Right renal cortex interstitium (tissue), 3 donors: ENCODE measurements at regions not wholly inside any gene's neighbourhood (a gene's known extent, or its start where the extent isn't known, plus 50 kb on each side); places are given as distances from the start of the nearest gene placed in this dataset.
"Not testable (repeated sequence)": the region's sequence is repeated elsewhere in the genome, so short reads cannot be mapped to it uniquely, and the experiment has no call there.

ENCODE experiments used
- DNase-seq, 3 donors: peaks; one replicate each; pipeline ENCODE4 v3.0.0-alpha.2; 2013; ENCODE audit warnings: low read depth in 3 of 3, low spot score in 2 of 3

DNA sequence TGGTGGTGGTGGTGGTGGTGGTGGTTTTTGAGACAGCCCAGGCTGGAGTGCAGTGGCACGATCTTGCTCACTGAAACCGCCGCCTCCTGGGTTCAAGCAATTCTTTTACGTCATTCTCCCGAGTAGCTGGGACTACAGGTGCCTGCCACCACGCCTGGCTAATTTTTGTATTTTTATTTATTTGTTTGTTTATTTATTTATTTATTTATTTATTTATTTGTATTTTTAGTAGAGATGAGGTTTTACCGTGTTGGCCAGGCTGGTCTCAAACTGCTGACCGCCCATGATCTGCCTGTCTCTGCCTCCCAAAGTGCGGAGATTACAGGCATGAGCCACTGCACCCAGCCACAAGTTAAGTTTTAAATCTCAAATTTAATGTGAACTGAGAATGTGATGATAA lies 126.5 kb downstream of the PCDH18 start:
- DNase-seq = not testable (repeated sequence)

DNA sequence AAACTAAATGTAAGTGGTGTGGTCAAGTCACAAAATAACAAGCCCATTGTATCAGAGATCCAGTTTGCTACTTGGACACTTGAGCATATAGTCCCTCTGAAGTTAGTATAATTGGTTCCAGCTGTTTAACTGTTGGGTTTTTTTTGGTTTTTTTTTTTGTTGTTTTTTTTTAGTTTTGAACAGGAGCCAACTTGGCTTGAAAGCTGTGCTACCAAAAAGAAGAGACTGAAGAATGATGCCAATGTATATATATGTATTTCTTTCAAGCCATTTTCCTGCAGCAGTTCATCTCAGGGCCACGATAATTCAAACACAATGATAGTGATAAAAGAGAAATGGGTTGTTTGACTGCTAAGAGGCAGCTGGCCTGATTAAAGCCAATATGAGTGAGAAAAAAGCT lies 138.3 kb downstream of the PCDH18 start:
- no peak for DNase-seq

DNA sequence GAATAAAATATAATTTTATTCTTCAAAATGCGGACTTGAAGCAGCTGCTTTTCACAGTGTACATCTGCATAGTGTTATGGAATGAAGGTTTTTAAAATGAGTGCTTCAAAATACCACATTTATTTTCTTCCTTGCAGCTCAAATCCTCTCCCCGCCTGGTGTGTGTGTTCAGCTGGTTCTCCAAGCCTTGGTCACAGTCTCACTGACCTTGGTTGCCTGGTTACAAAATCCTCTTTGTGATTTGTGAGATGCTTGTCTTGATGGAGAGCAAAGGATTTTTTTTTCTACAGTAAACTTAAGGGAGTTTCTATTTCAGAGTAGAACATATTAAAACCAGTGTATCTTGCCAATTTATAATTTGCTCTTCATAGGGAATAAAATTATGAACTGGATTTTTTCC lies 139.2 kb downstream of the PCDH18 start:
- DNase-seq = peak in 1 of 3 donors; percentile 47

DNA sequence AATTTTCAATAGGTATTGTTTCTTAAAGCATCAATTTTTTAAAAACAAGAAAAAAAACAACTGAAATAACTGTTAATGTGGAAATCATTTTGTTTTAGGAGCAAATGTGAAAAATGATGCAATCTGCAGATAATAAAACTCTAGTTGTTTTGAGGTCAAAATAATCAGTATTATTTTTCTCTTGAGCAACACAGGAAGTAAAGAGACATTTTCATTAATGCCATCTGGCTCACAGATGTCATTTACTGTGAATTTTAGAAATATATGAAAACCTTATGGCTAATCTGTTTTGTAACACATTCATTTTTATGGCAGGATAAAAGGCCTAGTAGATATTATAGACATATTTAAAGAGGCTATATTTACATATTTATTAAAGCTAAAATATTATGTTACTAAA lies 141.6 kb downstream of the PCDH18 start:
- no peak for DNase-seq

DNA sequence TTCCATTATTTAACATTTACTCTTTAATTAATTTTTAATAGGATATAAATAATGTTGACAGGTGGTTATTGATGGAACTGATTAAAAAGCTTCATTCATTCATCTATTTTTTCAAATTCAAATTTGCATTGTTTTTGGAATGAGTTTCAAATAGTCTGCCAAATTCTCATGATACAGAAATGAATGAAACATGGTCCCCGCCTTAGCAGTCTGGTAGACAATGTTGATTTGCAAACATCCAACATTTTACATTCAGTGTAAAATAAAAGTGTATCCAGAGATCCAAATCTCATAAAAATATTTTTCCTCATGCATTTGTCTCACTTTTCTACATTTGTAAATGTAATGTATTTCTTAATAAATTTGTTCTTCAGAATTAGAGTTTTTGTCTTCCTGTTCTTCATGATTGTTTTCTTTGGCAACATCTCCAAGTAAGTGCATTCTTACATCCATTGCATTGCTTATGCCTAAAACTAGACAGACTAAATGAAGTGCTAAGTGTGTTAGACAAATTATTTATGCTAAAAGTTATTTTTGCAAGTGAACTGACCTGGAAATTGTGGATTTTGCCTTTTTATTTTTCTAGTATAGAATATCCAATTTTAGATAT lies 142.3 kb downstream of the PCDH18 start:
- no peak for DNase-seq

DNA sequence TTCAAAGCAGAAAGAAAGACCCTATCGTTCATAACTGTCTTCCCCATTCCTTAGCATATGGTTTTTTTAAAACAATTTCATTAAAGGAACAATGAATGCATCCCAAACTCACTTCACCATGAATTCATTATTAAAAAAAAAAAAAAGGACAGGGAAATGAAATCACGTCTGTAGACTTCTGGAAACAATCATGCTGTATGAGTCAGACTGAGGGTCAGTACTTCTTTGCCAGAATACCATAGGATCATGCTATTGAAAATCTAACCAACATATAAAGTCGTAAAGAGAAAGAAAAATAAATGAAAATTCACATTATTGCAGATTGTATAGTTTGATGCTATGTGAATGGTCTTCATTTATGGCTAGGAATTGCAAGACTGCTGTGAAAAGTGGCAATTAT lies 144.4 kb downstream of the PCDH18 start:
- no peak for DNase-seq

DNA sequence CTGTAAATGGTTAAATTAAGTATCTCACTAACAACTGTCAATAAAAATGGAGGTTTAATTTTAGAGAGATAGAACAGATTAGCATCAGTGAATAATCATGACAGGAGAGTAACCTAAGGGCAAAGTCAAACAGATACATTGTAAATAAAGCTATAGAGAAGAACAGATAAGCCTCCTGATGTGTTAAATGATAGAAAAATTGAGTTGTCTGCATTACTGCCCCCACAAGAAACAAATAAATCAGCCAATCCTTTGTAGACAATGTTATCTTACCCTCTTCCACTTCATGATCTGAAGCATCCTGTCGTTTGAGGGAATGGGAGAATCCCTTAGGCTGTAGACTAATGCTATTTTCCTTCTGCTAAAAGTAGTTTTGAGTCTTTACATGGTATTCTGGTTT lies 147.8 kb downstream of the PCDH18 start:
- no peak for DNase-seq

DNA sequence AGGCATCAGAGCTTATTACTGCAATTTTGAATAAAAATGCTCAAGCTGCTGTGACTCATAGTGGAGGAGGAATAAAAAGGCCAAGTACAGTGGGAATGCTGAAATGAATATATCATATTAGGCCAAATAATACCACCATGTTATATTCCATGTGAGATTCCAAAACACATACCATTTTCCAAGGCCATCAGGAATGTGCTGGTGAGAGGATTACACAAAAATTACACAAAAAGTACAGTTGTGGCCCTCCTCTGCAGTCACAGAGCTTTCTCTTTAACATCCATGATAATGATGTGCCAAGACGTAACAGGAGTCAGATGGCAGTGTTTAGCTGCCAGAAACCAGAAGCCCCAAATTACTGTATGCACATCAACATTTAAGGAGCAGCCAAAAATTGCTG lies 153.5 kb downstream of the PCDH18 start:
- DNase-seq = no peak

DNA sequence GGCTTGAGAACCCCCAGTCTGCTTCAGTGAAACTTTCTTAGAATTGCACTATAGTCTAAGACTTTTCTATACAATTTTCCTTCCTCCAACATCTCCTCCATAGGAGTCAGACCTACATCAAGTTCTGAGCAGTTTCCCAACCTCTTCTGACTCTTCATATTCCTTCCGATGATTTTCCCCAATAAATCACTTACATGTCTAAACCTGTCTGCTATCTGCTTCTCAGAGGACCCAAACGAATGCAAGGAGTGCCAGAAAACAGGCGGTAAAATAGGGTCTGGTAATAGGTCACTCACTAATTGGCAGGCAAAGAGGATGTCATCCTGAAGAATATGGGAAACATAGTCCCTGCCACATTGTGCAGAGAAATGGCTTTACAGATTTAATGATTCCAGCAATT lies 153.9 kb downstream of the PCDH18 start:
- no peak for DNase-seq

DNA sequence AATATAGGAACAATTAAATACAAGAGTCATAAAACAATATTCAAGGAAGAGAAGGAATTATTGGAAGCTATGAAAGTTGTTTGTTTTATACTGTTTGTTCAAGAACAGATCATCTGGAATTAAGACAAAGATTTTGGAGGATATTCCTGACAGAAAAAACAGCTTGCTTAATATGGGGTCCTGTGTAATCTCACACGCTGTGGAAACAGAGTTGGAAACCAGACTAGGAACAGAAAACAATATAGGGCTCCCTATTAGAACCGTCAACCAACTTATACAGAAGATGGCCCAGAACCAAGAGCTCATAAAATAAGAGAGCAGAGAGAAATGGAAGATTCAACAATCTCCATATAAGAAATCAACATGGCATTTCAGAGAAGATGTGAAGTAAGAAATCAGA lies 156.0 kb downstream of the PCDH18 start:
- no peak for DNase-seq

DNA sequence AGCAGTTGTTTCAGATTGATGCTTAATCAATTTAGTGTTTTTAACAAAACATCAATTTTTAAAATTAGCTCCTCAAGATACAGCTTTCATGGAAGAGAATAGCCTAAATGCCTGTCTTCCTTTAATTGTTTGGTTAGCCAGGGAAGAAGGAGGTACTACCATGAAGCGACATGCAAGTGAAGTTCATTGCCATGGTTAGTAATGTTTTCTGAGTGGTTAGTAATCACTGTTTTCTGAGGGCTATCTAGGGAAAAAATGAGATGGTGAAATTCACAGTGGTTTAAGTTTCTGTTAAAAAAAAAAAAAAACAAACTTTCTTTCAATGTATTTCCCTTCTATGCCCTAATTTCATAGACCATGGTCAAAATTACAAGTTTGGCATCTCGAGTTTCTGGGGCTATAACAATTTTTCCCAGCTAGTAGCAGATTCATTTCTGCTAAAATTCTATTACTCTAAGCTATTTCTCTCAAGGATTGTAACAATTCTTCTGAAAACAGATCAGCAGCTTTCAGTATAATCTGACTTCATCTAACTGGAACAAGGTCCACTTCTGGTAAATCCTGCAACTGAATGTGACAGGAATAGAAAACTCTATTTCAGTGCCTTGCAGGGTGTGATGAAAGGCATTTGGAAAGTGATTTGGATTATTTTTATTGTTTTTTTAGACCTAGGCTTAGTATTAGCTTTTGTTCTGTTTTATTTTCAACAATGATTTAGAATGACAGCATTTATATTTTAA lies 157.0 kb downstream of the PCDH18 start:
- DNase-seq = no peak

DNA sequence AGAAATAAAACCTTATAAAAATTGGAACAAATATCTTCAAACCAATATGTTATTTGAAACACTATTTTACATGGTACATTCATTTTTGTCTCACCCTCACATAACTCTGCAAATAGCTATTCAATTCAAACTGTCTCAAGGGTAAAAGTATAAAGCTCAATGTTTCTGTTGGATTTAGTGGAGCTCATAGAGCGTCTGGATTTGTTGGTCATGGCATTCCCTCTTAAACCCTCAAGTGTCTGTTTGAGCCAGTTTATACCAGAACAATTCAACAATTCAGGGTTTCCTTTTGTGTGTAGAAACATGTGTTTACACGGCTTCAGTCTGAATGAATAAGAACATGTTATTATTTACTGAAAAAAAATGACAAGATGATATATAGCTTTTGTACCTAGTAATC lies 161.6 kb downstream of the PCDH18 start:
- no peak for DNase-seq

DNA sequence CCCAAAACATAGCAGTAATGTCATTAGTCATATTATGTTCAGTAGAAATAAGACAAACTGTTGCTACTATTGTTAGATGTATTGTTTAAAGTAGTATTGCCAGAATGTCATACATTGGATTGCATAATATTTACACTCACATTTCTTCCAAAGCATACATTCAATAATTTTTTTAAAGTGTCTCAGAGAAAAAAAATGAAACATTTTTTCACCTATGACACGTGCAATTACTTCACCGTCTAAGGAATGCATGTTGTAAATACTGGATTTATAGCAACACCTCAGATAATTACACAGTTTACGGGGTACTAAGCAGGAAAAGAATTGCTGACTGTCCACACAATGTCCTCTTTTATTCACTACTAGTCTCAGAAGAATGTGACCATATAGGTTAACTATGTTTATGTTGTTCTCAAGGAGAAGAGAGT lies 162.1 kb downstream of the PCDH18 start:
- no peak for DNase-seq

DNA sequence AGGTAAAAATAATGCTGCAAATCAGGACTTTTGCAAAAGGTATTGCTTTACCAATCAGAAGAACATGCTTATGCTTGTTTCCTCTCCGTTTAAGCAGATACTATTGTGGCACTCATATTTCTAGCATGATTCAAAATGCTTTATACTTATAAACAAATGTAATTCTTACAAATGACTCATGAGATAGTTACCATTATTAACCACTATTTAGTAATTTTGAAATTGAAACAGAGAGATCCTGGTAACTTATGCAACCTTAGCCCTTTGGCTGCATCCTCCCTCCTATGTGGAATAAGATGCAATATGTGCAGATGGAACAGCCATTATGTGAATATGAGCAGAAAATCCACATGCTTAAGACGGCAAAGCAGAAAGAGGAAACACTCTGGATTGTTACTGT lies 164.7 kb downstream of the PCDH18 start:
- no peak for DNase-seq

DNA sequence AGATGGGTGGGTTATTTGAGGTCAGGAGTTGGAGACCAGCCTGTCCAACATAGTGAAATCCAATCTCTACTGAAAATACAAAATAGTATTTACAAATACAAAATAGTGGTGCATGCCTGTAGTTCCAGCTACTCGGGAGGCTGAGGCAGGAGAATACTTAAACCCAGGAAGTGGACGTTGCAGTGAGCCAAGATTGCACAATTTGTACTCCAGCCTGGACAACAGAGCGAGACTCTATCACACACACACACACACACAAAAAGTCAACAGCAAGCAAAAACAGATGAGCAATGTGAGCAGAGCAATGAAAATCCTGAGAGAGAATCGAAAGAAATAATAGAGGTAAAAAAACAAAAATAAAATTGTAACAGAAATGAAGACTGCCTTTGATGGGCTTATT lies 168.8 kb downstream of the PCDH18 start:
- no peak for DNase-seq

DNA sequence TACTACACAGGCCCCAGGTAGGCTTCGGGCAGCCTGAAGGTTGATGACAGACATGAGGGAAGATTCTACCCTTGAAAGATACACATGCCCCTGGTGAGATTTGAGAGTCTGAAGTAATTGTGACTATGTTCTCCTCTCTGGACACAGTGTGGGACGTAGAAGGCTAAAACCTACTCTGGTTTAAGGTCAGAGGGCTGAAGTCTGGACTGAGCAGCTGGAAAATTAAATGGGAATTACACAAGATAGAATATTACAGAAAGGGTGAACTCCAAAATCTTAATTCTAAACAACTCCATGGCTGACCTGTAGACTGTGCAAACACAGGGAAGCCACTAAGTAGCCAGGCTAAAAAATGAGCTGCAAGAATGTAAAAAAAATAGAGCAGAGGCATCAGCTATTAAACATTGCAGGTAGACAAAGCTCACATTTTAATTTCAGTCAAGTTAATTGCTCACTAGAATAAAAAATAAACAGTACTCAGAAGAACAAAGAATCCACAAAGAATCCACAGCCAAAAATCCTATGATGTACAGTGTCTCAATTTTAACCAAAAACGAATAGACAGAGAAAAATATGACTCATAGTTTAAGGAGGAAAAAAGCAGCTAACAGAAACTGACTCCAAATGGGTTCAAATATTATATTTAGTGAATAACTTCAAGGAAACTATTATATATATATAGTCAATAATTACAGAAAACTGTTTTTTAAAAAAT lies 170.4 kb downstream of the PCDH18 start:
- no peak for DNase-seq

DNA sequence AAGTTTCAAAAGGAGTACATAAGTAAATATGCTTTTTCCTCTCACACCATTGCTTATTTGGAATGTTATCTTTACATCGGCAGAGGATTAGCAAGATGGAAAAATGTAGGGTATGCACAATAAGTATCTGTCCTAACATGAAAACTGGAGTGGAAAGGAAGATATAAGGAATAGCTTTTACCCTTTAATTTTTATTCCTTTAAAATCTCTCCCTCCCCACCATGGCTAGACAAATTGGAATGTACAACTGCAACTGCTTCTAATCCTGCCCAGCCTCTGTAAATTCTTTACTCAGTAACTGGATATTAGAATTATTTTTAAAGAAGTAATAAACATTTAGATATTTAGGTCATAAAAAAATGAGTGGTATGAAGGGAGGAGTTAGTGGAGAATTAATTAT lies 171.5 kb downstream of the PCDH18 start:
- DNase-seq = no peak

DNA sequence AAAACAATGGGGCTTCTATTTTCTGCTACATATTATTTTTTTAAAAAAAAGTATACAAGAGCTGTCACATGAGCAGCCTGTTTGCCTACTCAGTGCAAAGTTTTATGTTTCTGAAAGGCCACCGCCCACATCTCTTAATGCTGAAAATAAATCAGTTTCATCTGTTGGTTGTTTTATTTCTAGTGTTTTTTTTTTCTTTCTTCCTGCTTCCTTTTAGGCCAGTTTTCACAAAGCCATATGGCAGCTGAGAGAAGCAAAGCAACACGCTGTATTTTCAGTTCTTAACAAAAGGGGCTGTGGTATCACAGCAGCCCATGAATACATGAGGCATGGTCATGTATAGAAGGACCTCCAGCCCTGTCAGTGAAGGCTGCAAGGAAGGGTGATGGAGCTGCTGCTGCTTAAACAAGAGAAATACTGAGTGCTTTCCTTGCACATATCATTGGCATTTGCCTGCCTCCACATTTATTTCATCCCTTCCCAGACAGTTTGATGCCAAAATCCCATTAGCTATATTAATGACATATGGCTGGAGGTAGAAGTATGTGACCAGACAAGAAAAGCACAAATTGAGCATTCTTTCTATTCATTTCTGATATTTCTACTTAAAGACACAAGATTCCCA lies 172.5 kb downstream of the PCDH18 start:
- DNase-seq = peak; percentile 33 to 45 (median 36)

DNA sequence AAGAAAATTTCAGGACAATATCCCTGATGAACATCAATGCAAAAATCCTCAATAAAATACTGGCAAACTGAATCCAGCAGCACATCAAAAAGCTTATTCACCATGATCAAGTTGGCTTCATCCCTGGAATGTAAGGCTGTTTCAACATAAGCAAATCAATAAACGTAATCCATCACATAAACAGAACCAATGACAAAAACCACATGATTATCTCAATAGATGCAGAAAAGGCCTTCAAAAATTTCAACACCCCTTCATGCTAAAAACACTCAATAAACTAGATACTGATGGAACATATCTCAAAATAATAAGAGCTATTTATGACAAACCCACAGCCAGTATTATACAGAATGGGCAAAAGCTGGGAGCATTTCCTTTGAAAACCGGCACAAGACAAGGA lies 177.7 kb downstream of the PCDH18 start:
- not testable (repeated sequence) for DNase-seq

DNA sequence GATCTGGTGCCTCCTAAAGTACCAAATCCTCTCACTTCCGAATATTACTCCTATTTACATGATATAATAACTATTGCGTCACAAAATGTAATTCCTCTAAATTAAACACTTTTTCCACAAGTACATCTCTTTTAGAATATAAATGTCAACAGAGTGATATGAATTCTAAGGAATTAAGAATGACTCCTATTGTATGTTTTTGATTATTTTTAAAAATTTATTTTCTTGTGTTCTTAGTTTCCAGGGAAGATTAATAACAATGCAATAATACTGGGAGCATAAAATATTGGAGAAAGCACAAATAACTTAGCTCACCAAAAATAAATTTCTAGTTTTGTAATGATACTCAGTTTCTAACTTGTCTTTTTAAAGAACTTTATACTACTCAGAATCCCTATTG lies 184.9 kb downstream of the PCDH18 start:
- DNase-seq = no peak

DNA sequence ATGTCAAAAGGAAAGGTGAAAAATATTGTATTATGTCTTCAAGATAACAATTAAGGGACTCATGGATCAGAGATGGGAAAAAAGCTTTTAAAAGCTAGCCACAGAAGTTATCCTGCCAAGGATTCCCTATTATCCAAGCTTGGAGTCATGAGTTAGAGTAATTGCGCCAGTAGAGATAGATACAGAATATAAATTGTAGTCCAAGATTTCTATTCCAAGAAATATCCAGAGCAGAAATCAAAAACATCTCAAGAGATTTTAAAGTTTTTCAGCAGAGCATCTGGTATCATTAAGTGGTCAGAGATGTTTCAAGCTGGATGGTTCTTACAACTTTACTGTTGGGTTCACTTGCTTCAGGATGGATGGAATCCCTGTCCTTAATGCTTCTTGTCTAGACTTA lies 186.7 kb downstream of the PCDH18 start:
- DNase-seq = no peak

DNA sequence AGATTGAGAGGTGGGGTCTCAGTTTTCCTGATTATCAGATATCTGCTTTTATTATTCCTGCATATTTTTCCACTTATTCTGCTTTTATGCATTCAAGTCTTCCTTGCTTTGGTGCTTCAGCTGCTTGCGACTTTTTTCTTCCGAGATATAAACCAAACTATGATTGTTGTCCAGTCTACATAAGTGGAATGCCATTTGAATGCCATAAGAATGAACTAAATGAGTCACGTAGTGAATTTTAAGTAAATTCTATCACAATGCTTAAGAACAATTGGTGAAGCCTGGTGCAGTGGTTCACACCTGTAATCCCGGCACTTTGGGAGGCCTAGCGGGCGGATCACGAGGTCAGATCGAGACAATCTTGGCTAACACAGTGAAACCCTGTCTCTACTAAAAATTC lies 189.1 kb downstream of the PCDH18 start:
- no peak for DNase-seq
